ENCODE measurements at regions not wholly inside any gene's neighbourhood (a gene's known extent, or its start where the extent isn't known, plus 50 kb on each side); places are given as distances from the start of the nearest gene placed in this dataset.
A peak's percentile ranks its signal among the peaks of the same experiment; 100 is the strongest.
"Not testable (repeated sequence)": the region's sequence is repeated elsewhere in the genome, so short reads cannot be mapped to it uniquely, and the experiment has no call there.

DNA sequence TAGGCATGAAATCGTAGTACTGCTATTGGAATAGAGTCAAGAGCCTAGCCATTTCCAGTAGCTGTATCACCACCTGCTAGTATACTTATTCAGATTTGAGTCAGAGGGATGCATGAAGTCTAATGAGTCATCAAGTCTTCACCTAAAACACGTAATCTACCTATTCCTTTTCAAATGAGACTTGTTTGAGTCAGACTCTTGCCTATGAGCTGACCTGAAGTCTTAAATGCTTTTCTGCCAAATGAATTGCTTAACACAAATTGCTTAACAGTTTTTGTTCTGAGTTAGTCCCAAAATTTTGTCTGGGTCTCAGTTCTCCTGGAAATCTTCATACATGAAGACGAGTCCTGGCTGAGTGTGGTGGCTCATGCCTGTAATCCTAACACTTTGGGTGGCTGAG is 165.2 kb downstream of the GNAT3 start:
- DNase-seq, result no peak

DNA sequence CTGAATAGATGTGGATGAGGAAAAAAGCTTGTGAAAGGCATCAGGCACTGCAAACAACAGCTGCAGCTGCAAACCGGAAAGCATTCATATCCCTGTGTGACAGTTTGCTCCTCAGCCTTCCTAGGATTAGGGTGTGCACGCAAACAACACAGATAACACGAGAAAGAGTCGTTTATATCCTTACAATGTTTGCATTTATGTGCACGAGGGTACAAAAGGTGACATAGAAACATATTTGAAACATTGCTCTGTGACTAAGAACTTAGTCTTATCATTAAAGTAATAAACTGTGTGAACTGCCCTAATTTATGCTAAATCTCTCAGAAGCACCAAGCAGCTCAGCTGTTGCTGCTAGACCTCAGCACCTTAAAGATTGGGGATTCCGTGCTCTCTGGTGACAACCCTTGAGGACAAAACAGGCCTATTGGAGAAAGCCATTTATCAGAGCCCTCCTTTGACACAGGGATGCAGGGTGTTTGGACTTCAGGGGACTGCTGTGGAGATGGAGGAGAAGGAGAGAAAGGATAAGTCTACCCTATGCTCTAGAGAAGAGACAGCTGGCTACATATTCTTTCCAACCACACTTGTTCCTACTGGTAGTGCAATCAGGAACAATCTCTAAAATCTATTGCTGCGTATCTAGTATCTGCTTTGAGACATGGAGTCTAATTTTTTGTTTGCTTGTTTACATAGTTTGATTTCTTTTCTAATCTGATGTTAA is 176.2 kb downstream of the GNAT3 start:
- no peak for DNase-seq

DNA sequence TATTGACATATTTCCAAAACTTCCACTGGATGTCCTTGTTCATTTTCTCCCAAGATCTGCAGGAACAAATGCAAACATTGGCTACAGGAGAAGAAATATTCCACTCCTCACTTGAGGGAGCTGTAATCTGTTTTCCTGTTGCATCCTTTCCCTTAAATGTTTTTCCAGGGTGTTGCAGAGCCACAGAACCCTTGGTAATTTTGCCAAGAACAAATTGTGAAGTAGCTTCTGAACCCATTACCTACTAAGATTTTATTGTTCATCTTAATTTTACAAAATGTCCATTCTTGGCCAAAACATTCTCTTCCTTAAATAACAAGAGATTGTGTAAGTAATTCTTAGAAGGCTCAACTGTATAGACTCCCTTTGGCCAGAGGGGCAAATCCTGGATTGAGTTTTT is 177.0 kb downstream of the GNAT3 start:
- no peak for DNase-seq

DNA sequence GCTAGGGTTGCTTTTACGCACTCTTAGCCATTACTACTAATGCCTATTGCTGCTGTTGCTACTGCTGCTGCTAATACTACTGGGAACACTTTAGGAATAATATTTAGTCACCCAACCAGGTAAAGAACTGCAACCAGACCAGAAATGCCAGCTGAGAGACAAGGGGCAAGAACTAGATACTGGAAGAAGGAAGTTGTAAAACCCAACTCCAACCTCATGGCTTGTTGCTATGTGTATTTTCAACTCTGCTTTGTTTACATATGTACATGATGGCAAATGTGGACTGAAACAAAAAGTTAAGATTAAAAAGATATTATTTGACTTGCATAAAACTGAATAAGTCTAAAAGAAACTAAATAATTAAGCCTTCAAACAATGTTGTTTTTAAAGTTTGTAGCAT is 177.7 kb downstream of the GNAT3 start:
- no peak for DNase-seq

DNA sequence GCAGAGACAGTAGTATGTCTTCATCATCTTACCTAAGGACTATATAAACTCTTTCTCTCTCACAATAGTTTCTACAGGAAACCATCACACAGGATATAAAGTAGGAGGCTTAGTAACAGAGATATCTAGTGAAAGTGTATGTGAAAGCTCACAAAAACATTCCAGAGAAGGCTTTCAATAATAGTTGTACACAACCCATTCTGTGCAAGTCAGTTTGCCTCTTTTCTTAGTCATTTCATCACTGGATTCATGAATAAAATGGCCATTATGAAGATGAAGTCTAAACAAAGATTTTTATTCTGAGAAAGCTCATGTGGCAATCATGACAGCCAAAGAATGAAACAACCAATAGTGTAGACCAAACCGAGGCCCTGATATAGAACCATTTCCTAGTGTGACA is 178.8 kb downstream of the GNAT3 start:
- no peak for DNase-seq

DNA sequence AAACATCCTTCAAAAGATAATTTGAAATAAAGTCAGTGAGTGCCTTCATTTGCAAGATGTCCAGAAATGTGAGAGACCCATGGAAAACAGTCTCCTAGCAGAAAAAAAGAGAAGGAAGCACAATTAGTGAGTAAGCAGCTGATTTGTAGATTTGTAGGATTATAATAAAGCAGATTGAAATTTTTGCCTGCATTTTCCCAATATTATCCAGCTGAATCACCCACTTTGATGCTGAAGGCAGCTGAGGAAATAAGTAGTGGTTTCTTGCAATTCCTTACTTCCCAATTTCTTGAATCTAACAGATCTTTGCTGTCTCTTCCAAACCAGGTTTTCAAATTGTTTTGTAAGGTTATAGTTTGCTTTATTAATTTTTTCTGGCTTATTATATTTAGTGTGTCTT is 181.4 kb downstream of the GNAT3 start:
- no peak for DNase-seq

DNA sequence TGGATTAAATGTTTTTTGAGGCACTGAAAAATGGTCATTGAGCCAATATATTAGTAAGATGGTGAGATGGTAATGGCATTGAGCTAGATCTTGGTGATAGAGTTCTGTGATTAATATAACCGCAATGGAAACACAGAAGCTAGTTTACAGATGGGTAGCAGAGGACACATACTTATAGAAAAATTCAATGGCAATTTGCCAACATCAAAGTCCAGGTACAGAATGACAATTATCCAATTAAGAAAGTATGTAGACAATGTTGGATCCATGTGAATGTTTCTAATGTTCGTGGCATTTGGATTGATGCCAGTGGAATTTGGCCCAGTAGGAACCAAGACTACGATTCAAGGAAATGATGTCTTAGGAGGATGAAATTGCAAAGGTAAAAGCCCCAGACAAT is 187.8 kb downstream of the GNAT3 start:
- no peak for DNase-seq

DNA sequence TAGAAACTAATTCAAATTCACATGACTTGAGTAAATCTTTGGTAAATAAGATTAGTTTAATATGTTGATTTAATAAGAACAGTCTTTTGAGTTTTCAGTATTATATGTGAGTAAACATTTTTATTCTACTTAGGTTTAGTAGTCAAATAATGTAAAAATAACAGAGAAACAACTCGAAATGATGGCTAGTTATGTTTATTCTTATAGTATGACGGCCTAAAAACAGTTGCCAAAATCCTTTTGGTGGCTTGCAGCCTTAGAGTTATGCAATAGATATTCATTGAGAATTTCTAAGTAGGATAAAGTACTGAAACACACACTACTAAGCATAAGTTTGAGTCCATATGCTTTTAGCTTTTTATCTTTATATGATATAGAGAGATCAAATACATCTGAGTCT is 184.8 kb downstream of the GNAI1 start:
- no peak for DNase-seq

DNA sequence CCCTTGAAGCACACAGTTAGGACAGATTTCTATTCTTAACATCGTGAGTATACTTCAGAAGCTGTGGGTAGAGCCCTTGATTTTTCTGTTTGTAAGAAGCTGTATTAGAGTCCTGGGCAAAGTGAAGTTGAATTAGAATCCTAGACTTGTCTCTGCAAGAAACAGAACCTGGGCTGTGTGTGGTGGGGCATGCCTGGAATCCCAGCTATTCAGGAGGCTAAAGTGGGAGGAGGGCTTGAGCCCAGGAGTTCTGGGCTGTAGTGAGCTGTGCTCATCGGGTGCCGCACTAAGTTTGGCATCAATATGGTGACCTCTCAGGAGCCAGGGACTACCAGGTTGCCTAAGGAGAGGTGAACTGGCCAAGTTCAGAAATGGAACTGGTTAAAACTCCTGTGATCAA is 183.4 kb downstream of the GNAI1 start:
- no peak for DNase-seq

DNA sequence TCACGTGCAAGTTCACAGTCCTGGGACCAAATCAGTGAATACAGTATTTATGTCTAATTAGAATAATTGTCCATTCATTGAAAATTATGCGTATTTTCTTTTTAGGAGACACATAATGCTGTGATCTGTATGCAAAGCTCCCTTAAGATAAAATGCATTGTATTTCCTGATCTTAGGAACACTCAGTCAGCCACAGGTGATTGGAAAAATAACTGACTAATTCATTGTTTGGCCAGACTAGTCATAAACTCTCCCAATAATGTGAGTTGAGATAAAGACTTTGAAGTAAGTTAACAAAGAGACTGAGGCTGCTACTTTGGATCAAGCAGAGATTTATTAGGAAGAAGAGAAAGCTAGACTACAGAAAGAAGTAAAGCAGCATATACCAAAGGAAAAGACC is 182.2 kb downstream of the GNAI1 start:
- no peak for DNase-seq

DNA sequence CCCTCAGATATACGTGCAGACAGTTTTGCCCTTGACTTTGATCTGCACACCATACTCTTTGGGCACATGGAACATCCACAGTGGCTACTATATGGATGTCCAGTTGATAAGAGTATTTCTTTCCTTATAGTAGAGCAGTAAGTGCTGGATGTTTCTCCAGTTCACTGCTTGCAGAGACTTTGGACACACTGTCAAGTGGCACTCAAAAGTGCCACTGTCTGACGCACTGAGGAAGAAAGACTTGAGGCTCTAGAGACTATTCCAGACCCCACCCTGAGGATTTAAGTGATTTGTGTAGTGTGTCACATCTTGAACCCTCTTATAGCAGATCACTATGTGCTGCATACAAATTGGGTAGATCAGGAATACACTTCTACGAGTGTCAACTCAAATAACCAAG is 179.1 kb downstream of the GNAI1 start:
- DNase-seq, result no peak

DNA sequence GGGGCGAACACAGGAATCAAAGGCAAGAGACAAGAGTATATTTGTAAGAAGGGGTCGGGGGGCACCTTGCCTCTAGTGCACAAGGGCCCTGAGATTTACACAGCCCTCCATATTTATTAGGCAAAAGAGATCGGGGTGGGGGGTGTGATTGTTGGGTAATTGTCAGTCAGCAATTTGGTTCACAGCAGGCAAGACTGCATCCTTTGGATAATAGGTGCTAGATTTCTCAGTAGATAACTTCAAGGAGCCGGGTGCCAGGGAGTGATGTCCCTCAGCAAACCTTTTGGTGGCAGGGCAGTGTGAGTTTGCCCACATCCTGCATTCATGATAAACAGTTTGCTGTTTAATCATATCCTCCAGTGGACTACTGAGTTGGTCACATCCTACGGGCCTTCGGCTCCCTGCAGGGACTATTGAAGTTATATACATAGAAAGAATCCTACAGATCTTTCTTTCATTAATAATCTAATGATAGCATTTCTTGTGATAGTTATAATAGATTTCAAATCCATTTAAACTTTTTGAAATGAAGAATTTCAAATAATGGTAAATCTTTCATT is 178.5 kb downstream of the GNAI1 start:
- DNase-seq, result no peak

DNA sequence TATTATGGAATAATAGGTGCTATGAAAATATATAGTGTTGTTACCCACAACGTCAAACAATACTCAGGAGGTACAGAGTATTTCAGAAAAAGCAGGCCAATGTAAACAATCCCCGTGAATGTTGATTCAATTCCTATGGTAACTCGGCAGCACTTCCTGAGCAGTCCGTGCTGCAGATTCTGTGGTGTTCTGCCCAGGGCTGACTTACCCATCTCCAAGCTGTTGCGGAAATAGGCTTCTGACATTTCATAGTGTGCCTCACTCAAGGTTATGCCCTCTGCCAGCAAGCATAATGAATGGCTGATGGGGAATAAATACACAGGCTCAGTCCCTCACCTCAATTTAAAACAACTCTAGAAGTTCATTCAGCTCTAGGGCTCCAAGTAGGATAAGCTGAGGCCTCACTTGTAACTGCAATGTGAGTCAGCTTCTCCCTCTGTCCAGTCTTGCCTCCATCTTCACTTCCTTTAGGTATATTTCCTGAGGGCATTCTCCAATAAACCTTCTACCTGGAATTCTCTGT is 177.6 kb downstream of the GNAI1 start:
- peak; percentile 6 to 9 for DNase-seq

DNA sequence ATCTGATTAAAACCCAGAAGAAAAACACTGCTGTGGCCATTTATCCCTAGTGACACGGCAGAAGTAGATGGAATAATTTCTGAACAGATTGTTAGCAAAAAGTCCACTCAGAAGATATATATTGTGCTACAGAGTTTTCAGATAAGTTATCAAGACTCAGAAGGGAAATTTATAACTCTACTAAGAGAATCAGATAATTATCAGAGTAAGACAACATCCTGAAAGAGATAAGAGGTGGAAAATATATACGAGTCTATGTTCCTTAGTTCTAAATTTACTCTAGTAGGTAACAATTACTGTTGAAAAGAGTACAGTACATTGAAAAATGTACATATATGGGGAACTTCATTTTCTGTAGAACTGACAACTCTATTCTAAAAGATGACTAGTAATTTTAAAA is 176.7 kb downstream of the GNAI1 start:
- DNase-seq, result no peak

DNA sequence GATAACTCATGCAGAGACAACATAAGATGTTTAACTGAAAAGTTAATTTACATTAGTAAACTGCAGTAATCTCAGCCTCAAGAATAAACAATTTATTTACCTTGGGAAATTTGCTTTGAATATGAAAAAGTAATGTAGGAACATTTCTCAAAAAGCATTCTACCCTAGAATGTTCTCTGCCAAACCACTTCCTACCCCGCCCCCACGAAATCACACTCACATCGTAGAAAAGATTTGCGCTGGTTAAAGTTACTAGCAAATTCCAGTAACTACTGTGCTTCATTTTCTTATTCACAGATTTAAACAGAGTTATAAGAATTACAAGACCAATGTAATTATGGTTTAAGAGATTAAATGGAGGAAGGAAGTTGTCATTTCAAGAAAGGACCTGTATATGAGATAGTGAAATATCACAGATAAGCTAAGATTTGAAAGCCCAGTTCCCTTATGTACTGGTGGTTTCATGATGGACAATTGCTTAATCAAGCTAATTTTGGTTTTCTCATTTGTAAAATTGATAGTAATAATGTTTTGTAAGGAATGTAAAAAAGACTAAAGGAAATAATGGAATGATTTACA is 175.4 kb downstream of the GNAI1 start:
- no peak for DNase-seq

DNA sequence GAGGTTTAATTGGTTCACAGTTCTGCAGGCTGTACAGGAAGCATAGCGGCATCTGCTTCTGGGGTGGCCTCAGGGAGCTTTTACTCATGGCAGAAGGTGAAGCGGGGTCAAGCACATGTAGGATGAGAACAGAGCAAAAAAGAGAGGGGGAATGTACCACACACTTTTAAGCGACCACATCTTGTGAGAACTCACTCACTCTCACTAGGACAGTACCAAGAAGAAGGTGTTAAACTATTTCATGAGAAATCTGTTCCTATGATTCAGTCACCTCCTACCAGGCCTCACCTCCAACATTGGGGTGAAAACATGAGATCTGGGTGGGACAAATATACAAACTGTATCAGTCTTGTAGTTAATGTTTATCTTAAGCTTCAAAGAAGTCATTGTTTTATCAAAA is 174.7 kb downstream of the GNAI1 start:
- DNase-seq, result no peak

DNA sequence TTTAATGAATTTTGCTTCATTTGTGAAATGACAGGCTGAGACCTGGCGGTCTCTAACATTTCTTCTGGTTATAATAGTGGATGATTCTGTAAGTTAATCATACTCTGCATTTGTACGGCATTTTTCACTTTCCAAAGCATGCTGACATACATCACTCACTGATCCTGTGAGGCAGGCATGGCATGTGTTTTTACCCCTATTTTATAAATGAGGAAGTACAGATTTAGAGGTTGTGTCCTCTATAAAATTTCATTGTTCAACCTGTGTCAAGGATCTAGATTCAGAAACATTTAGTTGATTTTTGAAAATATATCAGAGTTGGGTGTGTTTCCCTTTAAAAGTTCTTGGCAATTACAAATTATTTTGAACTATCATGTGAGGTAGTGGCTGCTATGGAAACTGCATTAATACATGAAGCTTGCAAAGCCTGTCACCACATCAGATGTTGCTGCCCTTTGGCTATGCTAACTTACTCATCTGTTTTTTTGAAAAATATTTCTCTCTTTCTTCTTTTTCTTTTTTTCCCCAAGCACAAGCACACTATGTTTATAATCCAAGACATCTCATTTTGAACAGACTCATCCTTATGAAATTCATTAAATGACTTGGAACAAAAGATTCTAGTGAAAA is 172.7 kb downstream of the GNAI1 start:
- DNase-seq, result no peak

DNA sequence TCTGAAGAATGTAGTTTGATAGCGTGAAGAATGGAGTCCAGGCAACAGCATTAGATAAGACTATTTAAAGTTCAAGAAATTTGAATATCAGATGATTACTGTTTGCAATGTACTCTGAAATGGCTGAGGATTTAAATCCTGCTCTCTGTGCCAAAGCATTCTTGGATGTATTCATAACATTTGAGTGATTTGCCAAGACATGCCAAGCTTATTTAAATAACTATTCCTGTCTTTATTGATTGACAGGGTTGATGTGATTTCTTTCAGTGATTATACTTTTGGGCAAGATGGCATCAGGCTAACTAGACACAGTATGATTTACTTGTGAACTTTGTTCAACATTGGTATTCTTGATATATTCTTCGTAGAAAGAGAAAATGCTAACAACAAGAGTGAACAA is 168.7 kb downstream of the GNAI1 start:
- no peak for DNase-seq

DNA sequence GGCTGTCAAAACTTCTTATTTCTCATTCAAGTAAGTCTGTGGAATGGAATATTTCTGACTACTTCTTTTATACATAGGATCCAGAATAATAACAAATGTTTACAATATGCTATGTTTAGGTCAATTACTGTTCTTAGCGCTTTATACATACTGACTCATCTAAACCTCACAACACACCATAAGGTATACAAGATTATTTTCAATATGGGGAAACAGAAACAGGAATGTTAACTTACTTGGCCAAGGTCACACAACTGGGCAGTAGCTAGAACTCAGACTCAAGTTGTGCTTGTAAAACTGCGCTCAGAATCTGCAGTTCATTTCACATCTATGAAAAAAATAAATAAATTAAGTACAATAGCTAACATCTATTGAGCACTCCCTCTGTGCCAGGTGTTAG is 168.0 kb downstream of the GNAI1 start:
- DNase-seq, result no peak

DNA sequence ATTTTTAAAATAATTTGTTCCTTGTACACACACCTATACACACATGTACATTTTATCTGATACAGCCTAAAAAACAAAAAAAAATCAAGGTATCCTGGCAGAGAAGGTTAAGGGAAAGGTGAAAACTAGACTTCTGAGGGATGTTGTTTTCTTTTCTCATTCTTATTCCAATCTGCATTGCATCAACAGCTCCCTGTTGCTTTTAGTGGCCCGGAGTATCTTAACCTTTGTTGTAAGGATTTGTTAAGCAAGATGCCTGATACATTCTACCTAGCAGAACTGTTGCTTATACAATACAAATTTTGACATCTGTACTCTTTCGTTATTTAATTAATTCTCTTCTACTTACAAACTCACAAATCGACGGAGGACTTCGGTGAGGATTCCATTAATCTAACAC is 167.4 kb downstream of the GNAI1 start:
- DNase-seq, result no peak

DNA sequence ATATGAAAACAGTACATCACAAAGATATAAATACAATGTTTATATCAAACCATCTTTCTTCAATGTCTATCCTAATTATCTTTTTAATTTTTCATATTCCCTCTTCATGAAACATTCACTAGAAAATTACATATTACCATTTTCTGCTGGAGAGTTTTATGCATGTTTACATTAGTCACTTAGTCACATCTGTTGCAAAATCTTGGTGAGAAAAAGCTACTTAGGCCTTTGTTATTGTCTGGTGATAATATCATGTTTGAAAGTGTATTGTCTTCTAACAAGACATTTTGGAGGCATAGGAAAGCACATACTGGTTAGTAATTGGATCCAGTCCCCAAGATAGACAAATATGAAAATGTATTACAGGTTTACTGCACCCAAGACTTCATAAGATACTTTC is 163.6 kb downstream of the GNAI1 start:
- DNase-seq, result no peak

DNA sequence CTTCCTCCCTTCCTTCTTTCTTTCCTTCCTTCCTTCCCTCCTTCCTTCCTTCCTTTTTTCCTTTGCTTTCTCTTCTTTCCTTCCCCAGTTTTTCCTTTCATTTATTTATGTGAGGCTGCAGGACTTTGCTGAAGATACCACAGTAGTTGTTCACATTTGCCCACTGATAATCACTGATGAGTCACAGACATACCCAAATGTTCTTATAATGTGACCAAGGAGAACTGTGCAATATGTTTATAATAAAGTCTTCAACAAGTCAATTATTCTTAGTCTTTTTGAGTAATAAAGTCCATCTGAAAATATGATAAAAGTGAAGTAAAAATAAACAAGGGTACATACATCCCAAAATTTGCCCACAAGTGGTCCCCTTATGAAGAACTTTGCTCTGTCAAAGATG is 159.7 kb downstream of the GNAI1 start:
- DNase-seq, result no peak

DNA sequence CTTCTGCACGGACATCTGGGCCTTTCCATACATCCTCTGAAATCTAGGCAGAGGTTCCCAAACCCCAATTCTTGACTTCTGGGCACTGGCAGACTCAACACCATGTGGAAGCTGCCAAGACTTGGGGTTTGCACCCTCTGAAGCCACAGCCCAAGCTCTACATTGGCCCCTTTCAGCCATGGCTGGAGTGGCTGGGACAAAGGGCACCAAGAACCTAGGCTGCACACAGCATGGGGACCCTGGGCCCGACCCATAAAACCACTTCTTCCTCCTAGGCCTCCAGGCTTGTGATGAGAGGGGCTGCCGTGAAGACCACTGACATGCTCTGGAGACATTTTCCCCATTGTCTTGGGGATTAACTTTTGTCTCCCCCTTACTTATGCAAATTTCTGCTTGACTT is 158.0 kb downstream of the GNAI1 start:
- not testable (repeated sequence) for DNase-seq

Measured in CD4-positive, alpha-beta T cell treated with Interferon alpha-2 for 1 hour (primary cell).